ENCODE measurements at regions not wholly inside any gene's neighbourhood (a gene's known extent, or its start where the extent isn't known, plus 50 kb on each side); places are given as distances from the start of the nearest gene placed in this dataset.

- no peak overlapping the region for H3K4me3 ChIP-seq (ENCODE audit: control insufficient read depth, low read depth, low read length)
- DNase-seq (ENCODE audit: low read depth): no peak
- TF ChIP-seq, protein P1, sequence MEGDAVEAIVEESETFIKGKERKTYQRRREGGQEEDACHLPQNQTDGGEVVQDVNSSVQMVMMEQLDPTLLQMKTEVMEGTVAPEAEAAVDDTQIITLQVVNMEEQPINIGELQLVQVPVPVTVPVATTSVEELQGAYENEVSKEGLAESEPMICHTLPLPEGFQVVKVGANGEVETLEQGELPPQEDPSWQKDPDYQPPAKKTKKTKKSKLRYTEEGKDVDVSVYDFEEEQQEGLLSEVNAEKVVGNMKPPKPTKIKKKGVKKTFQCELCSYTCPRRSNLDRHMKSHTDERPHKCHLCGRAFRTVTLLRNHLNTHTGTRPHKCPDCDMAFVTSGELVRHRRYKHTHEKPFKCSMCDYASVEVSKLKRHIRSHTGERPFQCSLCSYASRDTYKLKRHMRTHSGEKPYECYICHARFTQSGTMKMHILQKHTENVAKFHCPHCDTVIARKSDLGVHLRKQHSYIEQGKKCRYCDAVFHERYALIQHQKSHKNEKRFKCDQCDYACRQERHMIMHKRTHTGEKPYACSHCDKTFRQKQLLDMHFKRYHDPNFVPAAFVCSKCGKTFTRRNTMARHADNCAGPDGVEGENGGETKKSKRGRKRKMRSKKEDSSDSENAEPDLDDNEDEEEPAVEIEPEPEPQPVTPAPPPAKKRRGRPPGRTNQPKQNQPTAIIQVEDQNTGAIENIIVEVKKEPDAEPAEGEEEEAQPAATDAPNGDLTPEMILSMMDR (IDR thresholded peaks at IDR 0.05; ENCODE audit: control insufficient read depth, insufficient read depth, low read depth, low read length, missing control alignments): no peak
These were observed 69.9 kb upstream of the FOXQ1 start for GRCh38 chr6:1242021-1242420.

- DNase-seq (ENCODE audit: low read depth): no peak
- no peak overlapping the region for H3K4me3 ChIP-seq (ENCODE audit: control insufficient read depth, low read depth, low read length)
- TF ChIP-seq, protein P1 (IDR thresholded peaks at IDR 0.05; ENCODE audit: control insufficient read depth, insufficient read depth, low read depth, low read length, missing control alignments): no peak
These were observed 71.1 kb upstream of the FOXQ1 start for GRCh38 chr6:1240766-1241318.

- H3K4me3 ChIP-seq (ENCODE audit: control insufficient read depth, low read depth, low read length): no peak overlapping the region
- TF ChIP-seq, protein P1 (IDR thresholded peaks at IDR 0.05; ENCODE audit: control insufficient read depth, insufficient read depth, low read depth, low read length, missing control alignments): no peak
- no peak for DNase-seq (ENCODE audit: low read depth)
These were observed 72.1 kb upstream of the FOXQ1 start for GRCh38 chr6:1239805-1240204.

DNA sequence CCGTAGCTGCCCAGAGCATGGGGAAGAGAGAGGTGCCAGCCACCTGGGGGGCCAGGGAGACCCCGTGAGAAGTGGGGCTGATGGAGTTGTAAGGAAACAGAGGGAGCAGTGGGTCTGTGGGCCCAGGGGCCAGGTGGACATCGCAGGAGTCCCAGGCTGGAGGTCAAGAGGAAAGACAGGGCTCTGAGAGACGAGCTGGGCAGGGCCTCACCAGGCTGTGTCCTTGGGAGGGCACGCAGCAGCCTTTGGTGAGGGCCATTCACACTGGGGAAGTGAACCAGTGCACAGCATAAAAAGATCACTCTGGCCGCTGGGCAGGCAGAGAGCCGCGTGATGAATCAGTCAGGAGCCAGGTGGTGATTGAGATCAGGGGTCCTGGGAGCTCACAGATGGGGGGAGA is 73.9 kb upstream of the FOXQ1 start:
- no peak overlapping the region for H3K4me3 ChIP-seq (ENCODE audit: control insufficient read depth, low read depth, low read length)
- no peak for DNase-seq (ENCODE audit: low read depth)
- TF ChIP-seq, protein P1 (IDR thresholded peaks at IDR 0.05; ENCODE audit: control insufficient read depth, insufficient read depth, low read depth, low read length, missing control alignments): no peak

- TF ChIP-seq, protein P1 (IDR thresholded peaks at IDR 0.05; ENCODE audit: control insufficient read depth, insufficient read depth, low read depth, low read length, missing control alignments): no peak
- no peak for DNase-seq (ENCODE audit: low read depth)
- H3K4me3 ChIP-seq (ENCODE audit: control insufficient read depth, low read depth, low read length): no peak overlapping the region
These were observed 74.3 kb upstream of the FOXQ1 start for GRCh38 chr6:1237636-1238035.

- no peak for DNase-seq (ENCODE audit: low read depth)
- no peak overlapping the region for H3K4me3 ChIP-seq (ENCODE audit: control insufficient read depth, low read depth, low read length)
- TF ChIP-seq, protein P1 (IDR thresholded peaks at IDR 0.05; ENCODE audit: control insufficient read depth, insufficient read depth, low read depth, low read length, missing control alignments): no peak
These were observed 76.1 kb upstream of the FOXQ1 start for GRCh38 chr6:1235825-1236224.

- TF ChIP-seq, protein P1 (IDR thresholded peaks at IDR 0.05; ENCODE audit: control insufficient read depth, insufficient read depth, low read depth, low read length, missing control alignments): no peak
- no peak for DNase-seq (ENCODE audit: low read depth)
- no peak overlapping the region for H3K4me3 ChIP-seq (ENCODE audit: control insufficient read depth, low read depth, low read length)
These were observed 78.0 kb upstream of the FOXQ1 start for GRCh38 chr6:1233924-1234323.
